ENCODE measurements at regions not wholly inside any gene's neighbourhood (a gene's known extent, or its start where the extent isn't known, plus 50 kb on each side); places are given as distances from the start of the nearest gene placed in this dataset.
"Not testable (repeated sequence)": the region's sequence is repeated elsewhere in the genome, so short reads cannot be mapped to it uniquely, and the experiment has no call there.

DNA sequence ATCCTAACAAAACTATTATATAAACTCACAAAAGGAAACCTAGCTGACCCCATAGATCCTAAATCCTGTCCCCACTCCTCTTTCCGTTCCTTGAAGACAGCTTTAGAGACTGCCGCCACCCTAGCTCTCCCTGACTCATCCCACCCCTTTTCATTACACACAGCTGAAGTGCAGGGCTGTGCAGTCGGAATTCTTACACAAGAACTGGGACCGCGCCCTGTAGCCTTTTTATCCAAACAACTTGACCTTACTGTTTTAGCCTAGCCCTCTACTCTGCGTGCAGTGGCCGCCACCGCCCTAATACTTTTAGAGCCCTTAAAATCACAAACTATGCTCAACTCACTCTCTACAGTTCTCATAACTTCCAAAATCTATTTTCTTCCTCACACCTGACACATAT lies 264.0 kb downstream of the SMARCA2 start:
- not testable (repeated sequence) for DNase-seq

DNA sequence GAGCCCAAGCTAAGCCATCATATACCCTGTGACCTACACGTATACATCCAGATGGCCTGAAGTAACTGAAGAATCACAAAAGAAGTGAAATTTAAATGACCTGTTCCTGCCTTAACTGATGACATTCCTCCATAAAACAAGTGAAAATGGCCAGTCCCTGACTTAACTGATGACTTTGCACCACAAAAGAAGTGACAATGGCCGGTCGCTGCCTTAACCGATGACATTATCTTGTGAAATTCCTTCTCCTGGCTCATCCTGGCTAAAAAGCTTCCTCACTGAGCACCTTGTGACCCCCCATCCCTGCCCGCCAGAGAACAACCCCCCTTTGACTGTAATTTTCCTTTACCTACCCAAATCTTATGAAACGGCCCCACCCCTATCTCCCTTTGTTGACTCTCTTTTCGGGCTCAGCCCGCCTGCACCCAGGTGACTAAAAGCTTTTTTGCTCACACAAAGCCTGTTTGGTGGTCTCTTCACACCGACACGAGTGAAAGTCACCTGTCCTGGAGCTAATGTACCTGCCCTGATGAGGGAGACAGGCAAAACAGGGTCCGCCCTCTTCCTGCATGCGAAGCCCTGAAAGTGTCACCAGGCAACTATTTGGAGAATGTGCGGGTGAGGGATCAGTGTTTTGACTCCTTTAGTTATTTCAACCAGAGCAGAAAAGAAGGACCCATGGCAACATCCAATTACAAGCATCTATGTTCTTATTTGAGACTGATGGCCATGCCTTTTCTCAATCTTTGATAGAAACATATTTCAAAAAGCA lies 266.1 kb downstream of the SMARCA2 start:
- DNase-seq = no peak

- DNase-seq = no peak
Measured at GRCh38 chr9:2281803-2282185, 266.6 kb downstream of the SMARCA2 start.

DNA sequence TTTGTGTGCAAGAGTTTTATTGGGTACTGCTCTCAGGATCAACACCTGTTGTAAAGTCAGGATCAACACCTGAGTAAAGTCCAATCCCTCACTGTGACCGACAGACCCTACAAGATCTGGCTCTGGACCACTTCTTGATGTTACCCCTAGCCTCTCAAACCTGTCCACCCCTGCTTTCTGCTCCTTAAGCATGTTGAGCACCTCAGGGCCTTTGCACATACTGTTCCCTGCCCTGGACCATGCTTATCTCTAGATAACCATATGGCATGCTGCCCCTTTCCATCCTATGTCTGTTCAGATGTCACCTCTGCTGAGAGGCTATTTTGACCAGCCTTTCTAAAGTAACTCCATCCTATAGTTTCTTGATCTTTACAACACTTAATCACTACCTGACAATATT lies 269.6 kb downstream of the SMARCA2 start:
- no peak for DNase-seq

DNA sequence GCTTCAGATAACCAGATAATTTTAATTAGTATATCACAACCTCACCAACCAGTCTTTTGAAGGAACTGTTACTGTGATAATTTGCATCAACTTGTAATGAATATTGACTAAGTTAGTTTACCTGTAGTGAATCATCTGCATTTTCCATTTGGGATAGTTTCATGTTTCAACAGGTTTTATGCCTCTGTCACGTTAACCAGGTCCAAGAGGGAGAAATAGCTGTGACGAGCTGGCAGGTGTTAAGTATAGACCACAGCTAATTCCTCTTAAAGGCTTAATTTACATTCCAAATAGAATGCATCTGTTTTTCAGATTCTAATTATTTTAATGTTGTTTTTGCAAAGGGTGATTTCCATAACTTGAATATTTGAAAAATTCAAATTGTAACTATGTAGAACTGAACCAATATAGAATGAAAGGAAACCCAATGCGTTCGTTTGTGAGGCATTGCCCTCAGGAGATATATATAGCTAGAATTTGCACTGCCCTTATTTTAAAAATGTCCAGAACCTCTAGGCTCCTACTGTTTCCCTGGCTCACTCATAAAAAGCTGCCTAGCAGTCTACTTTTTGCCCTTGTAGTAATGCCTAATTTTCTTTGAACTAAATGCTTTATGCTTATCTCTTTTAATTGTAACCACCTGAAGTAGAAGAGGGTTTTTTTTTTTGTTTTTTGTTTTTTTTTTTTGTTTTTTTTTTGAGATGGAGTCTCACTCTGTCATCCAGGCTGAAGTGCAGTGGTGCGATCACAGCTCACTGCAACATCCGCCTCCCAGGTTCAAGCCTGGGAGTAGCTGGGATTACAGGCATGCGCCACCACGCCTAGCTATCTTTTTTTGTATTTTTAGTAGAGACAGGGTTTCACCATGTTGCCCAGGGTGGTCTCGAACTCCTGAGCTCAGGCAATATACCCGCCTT lies 270.5 kb downstream of the SMARCA2 start:
- DNase-seq = no peak

- DNase-seq = no peak
Measured at GRCh38 chr9:2286333-2286705, 271.2 kb downstream of the SMARCA2 start.

GRCh38 chr9:2286825-2287455 lies 271.8 kb downstream of the SMARCA2 start:
- DNase-seq = no peak

- no peak for DNase-seq
Measured at GRCh38 chr9:2288309-2288708, 273.2 kb downstream of the SMARCA2 start.

DNA sequence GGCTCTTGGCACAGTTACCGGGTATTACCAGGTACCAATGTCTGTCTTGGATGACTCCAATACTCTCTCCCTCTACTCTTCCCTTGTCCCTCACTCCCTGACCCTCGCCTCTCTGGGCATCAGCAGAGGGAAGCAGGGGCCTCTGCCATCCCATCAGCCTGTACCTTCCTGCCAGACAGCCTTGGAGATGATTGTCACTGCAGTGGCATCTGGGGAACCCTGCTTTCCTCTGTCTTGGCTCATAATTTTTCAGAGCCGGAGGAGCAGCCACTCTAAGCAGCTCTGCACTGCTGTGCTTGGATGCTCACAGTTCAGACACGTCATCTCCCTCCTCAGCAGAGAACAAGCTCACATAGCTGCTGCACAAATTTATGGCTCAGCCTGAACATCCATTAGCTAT lies 274.1 kb downstream of the SMARCA2 start:
- no peak for DNase-seq

- no peak for DNase-seq
Measured at GRCh38 chr9:2290382-2290781, 275.2 kb downstream of the SMARCA2 start.

- no peak for DNase-seq
Measured at GRCh38 chr9:2291980-2292704, 277.0 kb downstream of the SMARCA2 start.

- DNase-seq = no peak
Measured at GRCh38 chr9:2292733-2293132, 277.6 kb downstream of the SMARCA2 start.

- no peak for DNase-seq
Measured at GRCh38 chr9:2297771-2298170, 282.6 kb downstream of the SMARCA2 start.

- no peak for DNase-seq
Measured at GRCh38 chr9:2298217-2298616, 283.1 kb downstream of the SMARCA2 start.

DNA sequence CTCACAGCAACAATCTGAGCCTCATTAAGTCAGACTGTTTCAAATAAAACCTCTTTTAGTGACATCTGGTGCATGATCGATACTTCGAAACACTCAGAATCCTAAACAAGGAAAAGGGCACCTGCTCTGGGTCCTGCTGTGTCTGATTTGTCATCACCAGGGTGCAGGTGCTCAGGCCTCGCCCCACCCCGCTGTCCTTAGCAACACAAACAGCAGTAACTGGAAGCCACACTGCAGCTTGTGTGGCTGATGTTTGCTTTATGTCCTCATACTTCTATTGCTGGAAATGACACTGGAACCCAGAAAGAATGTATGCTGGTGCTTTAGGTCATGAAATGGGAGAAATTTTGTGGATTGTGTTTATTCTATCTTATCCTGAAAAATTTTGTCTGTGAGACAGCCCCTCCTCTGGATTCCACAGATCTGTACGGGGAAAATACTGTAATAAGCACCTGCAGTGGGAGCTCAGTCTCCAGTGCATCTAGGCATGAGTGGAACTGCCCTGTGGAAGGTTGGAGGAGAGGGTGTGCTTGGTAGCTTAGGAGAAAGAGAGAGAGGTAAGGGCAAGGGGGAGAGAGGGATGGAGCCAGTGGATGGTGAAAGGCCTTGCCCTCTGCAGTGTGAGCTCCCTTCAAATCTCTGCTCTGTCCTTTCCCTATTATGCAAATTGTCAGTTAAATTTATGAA lies 284.2 kb downstream of the SMARCA2 start:
- DNase-seq = no peak

- DNase-seq = no peak
Measured at GRCh38 chr9:2299843-2300205, 284.7 kb downstream of the SMARCA2 start.

- DNase-seq = no peak
Measured at GRCh38 chr9:2300325-2300724, 285.2 kb downstream of the SMARCA2 start.

DNA sequence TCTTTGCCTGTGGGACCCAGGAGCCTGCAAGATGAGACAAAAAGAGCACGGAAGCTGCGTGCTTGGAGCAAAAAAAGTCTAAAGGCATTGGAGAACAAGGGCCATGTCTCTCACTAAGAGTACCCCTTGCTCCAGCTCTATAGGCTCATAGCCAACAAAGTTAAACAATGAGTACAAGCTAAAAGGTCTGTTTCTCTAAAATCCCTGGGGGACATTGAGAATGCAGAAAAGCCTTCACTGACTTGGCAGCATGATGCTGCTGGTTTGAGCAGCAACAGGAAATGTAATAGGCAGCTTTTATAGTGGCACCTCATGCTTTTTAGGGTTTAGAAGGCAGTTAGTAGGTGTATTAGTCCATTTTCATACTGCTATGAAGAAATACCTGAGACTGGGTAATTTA lies 287.5 kb downstream of the SMARCA2 start:
- DNase-seq = no peak

DNA sequence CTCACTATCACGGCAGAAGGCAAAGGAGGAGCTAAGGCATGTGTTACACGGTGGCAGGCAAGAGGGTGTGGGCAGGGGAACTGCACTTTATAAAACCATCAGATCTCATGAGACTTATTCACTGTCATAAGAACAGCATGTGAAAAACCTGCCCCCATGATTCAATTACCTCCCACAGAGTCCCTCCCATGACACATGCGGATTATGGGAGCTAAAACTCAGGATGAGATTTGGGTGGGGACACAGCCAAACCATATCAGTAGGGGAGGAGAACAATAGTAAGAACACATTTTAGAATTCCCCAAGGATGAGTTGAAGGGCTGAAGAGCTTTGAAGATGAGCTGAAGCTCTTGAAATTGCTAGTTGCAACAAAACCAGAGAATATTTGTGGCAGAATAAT lies 287.9 kb downstream of the SMARCA2 start:
- DNase-seq = no peak

GRCh38 chr9:2307480-2307879 lies 292.3 kb downstream of the SMARCA2 start:
- no peak for DNase-seq

DNA sequence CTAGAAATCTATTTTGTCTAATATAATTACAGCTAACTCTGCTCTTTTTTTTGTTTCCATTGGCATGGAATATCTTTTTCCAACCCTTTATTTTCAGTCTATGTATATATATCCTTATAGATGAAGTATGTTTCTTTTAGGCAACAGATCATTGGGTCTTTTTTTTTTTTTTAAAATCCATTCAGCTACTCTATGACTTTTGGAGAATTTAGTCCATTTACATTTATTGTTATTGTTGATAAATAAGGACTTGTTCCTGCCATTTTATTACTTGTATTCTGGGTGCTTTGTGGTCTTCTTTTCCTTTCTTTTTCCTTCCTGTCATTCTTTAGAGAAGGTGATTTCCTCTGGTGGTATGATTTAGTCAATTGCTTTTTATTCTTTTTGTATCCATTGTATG lies 296.8 kb downstream of the SMARCA2 start:
- no peak for DNase-seq

- no peak for DNase-seq
Measured at GRCh38 chr9:2313512-2313911, 298.4 kb downstream of the SMARCA2 start.

GRCh38 chr9:2317591-2317990 lies 302.4 kb downstream of the SMARCA2 start:
- DNase-seq = no peak

Measured in stimulated activated CD4-positive, alpha-beta T cell treated with anti-CD3 and anti-CD28 coated beads, Interleukin-15, amount 100 ng/mL, for 24 hours (primary cell).